Activated CD4-positive, CD25-positive, alpha-beta regulatory T cell treated with anti-CD3 and anti-CD28 coated beads, Interleukin-2, amount 50 U/mL, for 16 hours (primary cell): ENCODE measurements at regions not wholly inside any gene's neighbourhood (a gene's known extent, or its start where the extent isn't known, plus 50 kb on each side); places are given as distances from the start of the nearest gene placed in this dataset.
A peak's percentile ranks its signal among the peaks of the same experiment; 100 is the strongest.
"Not testable (repeated sequence)": the region's sequence is repeated elsewhere in the genome, so short reads cannot be mapped to it uniquely, and the experiment has no call there.

Experiments used
- DNase-seq: peaks from one replicate; pipeline ENCODE4 v3.0.0-alpha.2; 2020; ENCODE audit warnings: low read depth, low spot score

DNA sequence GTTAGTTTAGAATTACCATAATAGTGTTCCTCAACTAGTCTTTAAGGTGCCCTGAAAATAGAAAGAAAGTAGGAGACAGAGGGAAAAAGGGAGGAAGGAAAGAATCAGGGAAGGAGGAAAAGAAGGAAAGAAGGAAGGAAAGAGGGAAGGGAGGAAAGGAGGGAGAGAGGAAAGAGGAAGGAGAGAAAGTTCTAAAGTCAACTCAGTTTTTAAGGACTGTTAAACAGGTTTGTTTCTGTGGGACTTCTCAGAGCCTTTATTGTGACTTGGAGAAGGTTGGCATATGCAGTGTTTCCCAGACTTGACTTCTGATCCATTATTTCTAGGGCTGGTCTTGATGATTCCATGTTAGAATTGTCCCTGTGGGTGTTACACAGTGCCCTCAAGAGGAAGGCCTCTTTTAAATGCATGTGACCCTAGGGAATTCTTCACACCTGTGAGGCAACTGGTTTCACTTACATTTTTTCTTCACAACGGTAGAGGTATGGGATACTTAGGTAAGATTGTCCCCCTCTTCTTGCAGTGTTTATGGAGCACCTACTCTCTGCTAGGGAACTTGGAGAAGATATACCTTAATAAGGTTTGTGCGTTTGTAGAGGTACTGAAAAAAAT lies 132.7 kb upstream of the GMDS start:
- no peak for DNase-seq

DNA sequence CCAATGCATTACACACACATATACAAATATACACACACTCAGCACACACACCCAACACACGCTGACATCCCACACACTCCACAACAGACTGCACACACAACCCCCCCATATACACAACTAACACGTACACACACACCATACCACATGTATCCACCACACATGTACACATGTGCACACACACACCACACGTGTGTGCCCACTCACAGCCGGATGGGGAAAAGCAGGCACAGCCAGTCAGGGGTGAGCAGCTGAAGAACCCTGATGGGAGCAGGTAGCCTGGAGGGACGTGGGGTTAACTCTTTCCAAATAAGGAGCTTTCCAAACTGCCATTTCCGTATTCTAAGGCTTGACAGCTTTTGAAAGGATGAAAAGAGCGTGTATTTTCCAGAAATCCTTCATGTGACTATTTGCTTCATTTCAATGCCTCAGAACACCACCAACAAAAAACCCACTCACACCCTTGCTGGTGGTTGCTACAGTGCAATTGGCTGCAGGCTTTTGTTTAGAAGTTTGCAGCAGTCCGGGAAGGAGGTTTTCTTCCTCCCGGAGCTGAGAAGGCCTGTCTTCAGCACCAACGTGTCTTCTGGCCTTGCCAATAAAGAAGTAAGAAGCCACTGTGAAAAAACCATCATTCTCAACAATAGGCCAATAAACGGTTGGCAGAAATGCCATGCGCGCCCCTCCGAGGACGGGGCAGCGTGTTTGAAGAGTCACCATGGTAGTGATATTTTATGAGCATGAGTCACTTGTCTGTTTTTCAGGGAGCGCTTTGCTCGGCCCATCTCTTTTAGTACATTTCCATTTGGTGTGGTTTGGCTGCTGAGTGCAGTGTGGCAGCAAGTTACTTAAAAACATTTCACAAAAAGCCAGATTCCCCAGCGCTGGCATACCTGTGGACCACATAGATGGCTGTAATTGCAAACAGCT lies 131.3 kb upstream of the GMDS start:
- DNase-seq, result no peak

DNA sequence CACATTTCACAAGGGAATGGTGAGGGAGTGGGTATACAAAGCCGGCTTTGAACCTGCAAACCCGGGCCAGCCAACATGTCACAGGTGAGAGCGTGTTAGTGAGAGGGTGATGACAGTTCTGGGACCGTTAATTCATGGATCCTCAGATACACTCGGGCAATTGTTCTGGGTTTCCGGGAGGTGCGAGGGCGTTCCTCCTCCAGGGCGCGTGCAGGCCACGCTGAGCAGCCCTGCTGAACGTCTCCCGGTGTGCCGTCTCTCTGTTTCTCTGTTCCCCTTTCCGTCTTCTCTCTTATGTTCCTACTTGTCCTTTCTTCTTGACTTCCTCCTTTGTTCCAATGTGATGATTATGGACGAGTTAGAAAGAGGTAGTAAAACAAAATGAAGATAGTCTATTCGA lies 130.0 kb upstream of the GMDS start:
- DNase-seq, result no peak

DNA sequence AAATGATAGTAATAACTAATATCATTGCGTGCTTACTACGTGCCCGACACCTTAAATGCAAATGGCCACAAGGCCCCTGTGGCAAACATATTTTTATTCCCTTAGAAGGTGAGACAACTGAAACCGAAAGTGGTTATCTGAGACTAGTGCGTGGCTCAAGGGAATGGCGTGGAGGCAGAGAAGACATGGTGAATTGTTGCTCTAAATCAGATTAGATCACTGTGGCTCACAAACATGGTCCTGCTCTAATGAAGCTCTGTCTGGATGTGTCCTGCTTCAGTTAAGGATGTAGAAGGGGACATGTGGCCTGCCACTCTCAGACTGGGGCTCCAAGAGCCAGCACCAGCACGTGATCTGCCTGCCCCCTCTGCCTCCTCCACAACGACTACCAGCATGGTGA lies 124.2 kb upstream of the GMDS start:
- DNase-seq, result no peak

DNA sequence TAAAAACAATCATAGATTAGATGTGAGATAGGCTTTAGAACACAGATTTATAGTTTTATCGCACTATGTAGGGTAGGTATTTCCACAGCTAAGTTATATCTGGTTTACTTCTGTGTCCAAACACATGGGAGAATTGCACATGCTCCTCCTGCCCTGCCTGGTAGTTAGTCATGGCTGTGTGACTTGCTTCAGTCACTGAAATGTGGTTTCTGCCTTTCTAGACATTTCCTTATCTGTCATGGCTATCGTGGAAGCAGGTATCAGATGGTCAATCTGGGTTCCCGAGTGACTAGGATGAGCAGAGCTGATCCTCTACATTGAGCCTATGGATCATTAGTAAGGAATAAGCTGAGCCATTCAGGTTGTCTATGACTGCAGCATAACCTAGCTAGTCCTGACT lies 117.8 kb upstream of the GMDS start:
- DNase-seq, result no peak

DNA sequence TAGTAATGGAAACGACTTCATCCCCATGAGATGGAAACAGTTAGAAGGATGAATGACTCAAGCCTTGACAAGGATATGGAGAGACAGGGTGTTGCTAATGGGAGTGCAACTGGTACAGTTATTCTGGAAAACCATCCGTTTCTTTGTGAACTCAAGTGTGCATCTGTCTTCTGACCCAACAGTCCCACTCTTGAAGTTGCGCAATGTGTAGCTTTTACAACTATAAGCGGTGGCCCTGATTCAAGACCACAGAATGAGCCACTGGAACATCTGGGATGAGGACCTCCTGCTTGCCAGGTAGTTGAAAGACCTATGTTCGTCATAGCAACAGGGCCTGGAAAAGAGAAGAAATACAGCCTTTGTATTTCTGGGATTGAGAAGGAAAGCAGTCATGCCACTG lies 115.8 kb upstream of the GMDS start:
- DNase-seq, result no peak

DNA sequence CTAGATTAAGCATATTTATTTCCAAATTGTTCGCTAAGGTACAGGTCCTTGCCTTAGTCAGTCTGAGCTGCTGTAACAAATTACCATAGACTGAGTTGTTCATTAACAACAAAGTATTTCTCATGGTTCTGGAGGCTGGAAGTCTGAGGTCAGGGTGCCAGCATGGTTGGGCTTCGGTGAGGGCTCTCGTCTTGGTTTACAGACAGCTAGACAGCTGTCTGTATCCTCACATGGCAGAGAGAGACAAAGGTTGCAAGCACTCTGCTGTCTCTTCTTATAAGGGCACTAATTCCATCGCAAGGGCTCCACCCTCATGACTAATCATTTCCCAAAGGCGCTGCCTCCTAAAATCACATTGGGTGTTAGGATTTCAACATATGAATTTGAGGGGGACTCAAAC lies 115.3 kb upstream of the GMDS start:
- no peak for DNase-seq

DNA sequence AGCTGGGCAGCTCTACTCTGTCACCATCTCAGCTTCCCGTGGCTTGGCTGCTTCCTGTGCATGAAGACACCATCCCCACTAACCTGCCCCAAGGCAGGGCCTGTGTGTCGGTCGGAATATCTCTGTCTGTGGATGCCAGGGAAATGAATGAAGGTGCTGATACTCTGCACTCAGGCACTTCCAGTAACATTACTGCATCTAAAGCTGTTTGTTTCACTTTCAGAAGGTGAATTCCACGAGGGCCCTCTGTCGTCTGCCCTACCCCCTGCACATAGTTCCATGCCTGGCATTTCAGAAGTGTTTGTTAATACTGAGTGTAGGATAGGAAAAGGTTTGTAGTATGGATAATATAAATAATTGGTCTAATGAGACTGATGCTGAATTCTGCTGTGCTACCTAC lies 114.7 kb upstream of the GMDS start:
- no peak for DNase-seq

DNA sequence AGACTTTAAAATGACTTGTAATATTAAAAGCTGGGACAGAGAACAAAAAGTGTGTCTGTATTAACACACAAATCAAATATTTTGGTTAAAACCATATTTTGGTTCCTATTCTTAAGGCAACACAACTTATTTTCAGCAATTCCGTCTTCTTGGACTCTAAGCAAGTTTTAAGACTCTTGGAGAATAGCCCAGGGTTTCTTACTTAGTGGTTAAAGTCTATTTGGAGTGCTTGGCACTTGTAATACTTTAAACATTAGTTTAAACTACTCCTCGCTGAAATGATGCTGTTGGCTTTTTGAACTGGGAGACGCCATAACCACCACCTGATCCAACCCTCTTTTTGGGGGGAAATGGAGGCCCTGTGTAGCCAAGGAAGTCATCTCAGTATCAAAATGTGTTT lies 109.7 kb upstream of the GMDS start:
- DNase-seq, result no peak

DNA sequence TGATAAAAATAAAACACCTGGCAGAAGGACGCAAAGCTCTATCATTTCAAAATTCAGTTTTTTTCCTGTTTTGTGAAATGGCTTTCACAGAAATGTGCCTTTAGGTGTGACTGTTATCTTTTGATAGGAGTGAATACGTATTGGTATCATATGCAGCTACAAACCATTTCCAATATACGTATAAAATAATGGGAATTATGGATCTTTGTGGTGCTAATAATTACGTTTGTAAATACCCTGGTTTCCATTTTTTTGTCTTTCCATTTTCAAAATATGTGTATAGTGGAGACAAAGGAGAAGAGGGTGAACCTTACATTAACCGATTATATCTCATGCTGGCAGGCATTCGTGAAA lies 108.7 kb upstream of the GMDS start:
- DNase-seq, result no peak

DNA sequence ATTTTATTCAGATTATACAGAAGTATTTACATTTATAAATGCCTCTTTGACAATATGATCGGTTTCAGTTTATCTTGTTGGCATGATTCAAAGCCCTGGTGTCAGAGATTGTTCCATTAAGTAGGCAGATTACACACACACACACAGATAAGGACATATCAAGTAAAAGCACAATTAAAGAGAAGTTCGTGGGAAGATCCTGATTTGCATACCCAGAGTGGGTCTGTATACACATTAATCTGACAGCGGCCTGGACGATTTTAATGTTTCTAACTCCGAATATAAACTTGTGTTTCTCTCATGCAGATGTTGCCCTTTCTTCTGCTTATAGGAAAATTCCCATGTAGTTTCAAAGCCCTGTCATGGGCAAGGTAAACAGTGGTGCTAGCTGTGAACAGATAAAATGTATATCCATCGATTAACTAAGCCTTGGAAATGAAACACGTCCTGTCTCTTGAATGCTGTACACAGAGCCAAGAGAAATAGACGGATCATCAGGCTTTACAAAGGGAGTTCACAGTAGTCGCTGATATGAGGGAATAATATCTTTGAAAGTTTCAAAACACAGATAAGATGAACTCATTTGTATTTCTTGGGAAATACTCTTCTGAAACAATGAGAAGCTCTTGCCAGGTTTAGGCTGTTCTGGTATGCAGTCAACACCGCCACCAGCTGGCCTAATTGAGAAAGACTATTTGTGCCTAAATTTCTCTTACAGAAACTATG lies 108.2 kb upstream of the GMDS start:
- DNase-seq, result peak; percentile 24

DNA sequence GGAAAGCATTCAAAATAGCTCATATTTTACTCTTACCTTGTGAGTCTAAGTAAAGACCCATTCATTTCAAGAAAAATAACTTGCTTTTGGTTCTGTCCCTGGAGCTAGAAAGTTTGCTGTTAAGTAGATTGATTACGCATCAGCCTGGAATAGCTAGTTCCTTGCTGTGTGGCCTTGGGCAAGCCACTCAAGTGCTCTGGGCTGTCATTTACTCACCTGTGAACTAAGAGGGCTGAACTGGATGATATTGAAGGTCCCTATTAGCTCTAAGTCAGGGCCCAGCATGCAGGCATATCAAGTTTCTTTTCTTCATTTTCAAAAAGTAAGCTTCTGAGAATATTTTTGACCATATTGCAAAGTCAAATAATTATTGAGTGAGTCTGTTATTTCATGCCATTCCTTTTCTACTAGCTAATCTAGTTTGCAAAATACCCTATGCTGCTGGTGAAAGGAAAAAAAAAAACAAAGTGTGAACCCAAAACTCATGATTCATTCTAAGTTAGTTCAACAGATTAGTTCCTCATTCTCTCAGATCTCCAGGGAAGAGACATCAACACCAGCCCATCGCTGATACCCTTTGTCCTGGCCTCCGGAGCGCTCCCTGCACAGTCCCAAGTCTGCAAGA lies 106.5 kb upstream of the GMDS start:
- no peak for DNase-seq

DNA sequence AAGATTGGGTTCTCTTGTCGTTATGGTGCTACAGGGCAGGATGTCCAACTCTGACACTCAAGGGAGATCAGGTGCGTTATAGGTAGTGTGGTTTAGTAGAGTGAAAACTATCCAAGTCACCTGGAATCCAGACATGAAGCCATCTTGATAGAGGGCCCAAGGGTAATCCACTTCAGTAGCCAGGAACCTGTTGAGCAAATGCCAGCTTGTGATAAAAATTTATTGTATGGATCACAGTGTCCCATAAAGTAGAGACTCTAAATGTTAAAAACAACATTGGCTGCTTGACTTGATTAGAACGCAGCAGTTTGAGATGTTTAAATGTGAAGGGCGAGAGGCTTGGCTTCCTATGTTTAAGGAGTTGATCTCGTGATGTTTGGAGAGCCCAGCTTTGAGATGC lies 105.7 kb upstream of the GMDS start:
- no peak for DNase-seq

DNA sequence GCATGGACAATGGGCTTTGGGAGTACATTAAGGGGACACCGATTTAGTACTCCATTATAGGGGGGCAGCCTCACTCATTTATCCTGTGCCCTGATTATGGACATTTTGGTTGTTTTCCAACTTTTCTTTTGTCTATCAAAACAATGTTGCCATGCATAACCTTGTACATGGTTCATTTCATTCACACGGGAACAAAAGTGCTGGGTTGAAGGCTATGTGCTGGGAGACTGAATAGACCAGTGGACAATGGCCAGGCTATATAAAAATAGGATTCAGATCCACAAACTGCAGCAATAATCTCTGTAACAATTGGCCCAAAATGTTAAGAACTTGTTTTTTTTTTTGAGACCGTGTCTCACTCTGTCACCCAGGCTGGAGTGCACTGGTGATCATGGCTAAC lies 100.7 kb upstream of the GMDS start:
- DNase-seq, result no peak

DNA sequence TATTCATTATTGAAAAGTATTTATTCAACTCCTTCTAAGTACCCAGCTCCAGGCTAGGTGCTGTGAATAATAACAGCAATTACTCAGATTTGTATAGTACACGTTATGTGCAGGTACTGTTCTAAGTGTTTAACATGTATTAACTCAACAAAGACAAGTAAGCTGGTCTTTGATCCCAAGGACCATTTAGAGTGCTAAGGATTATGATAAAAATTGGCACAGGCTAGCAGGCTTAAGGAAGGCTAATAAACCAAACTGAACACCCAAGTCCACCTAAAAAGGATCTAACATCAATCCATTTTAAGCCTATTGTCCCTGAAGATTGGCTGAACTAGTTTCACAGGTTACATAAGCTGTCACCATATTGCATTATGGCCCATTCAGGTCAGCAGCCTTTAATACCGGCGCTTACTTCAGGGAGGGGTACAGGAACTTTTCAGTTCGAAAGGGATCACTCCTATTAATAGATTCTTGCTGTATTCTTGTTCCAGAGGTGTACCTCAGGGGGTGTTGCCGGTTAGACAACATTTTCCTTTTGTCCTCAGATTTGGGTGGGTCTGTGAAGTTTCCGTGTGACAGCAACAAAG lies 99.0 kb upstream of the GMDS start:
- no peak for DNase-seq

DNA sequence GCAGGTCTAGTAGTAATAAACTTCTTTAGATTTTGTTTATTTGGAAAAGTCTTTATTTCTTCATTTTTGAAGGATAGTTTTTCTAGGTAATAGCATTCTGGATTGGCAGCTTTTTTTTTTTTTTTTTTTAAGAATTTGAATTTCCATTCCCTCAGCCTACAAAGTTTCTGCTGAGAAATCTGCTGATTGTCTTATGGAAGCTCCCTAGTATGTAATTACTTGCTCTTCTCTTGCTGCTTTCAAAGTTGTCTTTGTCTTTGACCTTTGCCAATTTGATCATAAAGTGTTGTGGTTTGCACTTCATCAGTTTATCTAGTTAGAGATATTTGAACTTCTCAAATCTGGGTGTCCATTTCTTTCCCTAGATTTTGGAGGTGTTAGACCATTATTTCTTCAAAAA lies 82.2 kb upstream of the GMDS start:
- DNase-seq, result no peak

DNA sequence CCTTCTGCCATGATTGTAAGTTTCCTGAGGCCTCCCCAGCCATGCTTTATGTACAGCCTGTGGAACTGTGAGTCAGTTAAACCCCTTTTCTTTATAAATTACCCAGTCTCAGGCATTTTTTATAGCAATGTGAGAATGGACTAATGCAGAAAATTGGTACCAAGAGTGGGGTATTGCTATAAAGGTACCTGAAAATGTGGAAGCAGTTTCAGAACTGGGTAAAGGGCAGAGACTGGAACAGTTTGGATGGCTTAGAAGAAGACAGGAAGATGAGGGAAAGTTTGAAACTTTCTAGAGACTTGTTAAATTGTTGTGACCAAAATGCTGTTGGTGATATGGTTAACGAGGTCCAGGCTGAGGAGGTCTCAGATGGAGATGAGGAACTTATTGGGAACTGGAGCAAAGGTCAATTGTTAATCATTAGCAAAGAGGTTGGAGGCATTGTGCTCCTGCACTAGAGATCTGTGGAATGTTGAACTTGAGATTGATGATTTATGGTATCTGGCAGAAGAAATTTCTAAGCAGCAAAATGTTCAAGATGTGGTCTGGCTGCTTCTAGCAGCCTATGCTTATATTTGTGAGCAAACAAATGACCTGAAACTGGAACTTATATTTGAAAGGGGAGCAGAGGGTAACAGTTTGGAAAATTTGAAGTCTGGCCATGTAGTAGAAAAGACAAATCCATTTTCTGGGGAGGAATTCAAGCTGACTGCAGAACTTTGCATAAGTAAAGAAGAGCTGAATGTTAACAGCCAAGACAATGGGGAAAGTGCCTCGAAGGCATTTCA lies 79.0 kb upstream of the GMDS start:
- DNase-seq, result no peak

DNA sequence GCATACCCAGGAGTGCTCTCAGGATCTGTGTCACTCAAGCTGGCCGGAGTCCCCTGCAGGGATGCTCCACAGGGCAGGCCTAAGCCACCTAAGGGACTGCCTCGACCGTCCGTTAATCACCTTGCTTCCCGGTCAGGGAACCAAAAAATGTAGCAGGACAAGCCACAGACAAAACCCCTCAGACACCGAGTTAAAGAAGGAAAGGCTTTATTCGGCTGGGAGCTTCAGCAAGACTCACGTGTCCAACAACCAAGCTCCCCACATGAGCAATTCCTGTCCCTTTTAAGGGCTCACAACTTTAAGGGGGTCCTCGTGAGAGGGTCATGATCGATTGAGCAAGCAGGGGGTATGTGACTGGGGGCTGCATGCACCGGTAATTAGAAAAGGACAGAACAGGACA lies 72.1 kb upstream of the GMDS start:
- DNase-seq, result not testable (repeated sequence)

DNA sequence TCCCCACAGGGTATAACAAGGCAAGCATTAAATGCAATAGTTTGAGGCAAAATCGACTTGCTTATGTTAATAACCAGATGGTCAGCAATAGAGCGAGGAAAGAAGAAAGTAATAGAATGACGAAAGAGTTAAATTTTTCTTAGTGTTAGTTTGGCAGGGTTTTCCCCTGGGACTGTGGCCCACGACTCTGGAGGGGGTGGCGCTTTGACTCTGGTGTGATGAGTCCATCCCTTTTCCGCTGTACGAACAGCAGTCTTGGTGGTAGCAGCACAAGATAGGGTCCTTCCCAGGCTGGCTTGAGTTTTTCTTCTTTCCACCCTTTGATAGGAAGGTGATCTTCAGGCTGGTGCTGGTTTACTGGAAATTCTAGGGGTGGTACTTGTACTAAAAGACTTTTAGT lies 69.2 kb upstream of the GMDS start:
- no peak for DNase-seq

DNA sequence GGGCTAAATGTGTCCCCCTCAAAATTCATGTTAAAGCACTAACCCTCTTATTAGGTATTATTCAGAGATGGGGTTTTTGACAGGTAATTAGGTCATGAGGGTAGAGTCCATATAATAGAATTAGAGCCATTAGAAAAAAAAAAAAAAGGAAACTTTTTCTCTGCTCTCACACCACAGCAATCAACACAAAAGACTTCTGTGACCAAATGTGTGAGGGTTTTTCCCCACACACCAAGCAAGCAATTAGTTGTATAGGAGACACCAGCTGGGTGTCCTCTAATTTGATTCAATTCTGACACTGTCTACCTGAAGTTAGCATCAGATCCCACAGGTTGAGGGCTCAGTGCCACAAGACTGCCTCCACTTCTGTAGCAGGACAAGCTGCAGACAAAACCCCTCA lies 64.6 kb upstream of the GMDS start:
- no peak for DNase-seq

DNA sequence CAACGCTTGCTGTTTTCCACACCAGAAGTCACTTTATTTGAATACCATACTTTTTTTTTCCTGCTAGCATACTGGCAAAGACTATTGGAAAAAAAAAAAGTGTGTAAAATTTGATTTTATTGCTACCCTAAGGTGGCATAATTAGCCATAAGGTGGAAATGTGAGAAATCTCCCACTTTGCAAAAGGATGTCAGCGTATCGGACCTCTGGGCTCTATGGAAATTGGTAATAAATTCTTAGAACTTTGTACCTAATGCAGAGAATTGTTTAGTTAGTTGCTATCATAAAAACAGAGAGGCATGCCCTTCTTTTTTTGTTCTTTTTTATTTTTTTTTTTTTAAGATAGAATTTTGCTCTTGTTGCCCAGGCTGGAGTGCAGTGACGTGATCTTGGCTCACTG lies 63.7 kb upstream of the GMDS start:
- no peak for DNase-seq
